MM.1S (cell line): ENCODE measurements at regions not wholly inside any gene's neighbourhood (a gene's known extent, or its start where the extent isn't known, plus 50 kb on each side); places are given as distances from the start of the nearest gene placed in this dataset.

ENCODE experiments used
- DNase-seq: peaks from one replicate; pipeline ENCODE4 v3.0.0-alpha.2; 2015
- H2AFZ ChIP-seq: fragments of 300-600 bp; sonication (generic); 2 replicates; pipeline ENCODE4 v1.6.0; 2016; ENCODE audit warnings: antibody characterized with exemption, low read length
- H3F3A ChIP-seq: fragments of 300-600 bp; sonication (generic); 2 replicates; pipeline ENCODE4 v1.6.1; 2016; ENCODE audit warnings: mild to moderate bottlenecking, antibody characterized with exemption, low read length, moderate library complexity, mixed read lengths; ENCODE audit not compliant: insufficient read depth
- H3K27ac ChIP-seq: fragments of 300-600 bp; sonication (generic); 2 replicates; pipeline ENCODE4 v1.5.1; 2016; ENCODE audit warnings: mild to moderate bottlenecking, low read length
- H3K27me3 ChIP-seq: fragments of 300-600 bp; sonication (generic); replicated peaks from 2 replicates; pipeline ENCODE4 v1.6.0; 2016; ENCODE audit warnings: low read length; ENCODE audit not compliant: insufficient read depth
- H3K36me3 ChIP-seq: fragments of 300-600 bp; sonication (generic); replicated peaks from 2 replicates; pipeline ENCODE4 v1.6.1; 2016; ENCODE audit warnings: mild to moderate bottlenecking, low read length, mixed read lengths; ENCODE audit not compliant: insufficient read depth
- H3K4me1 ChIP-seq: fragments of 300-600 bp; sonication (generic); 2 replicates; pipeline ENCODE4 v1.6.1; 2016; ENCODE audit warnings: low read length, mixed read lengths
- H3K4me2 ChIP-seq: fragments of 300-600 bp; sonication (generic); 2 replicates; pipeline ENCODE4 v1.6.0; 2016; ENCODE audit warnings: low read depth, low read length
- H3K4me3 ChIP-seq: fragments of 300-600 bp; sonication (generic); 2 replicates; pipeline ENCODE4 v1.5.1; 2016; ENCODE audit warnings: low read length, mixed read lengths
- H3K79me2 ChIP-seq: fragments of 300-600 bp; sonication (generic); 2 replicates; pipeline ENCODE4 v1.6.1; 2016; ENCODE audit warnings: mixed run types, low read length, mixed read lengths
- H3K9ac ChIP-seq: fragments of 300-600 bp; sonication (generic); 2 replicates; pipeline ENCODE4 v1.6.1; 2016; ENCODE audit warnings: low read length, mixed read lengths
- H3K9me2 ChIP-seq: fragments of 300-600 bp; sonication (generic); replicated peaks from 2 replicates; pipeline ENCODE4 v1.6.1; 2016; ENCODE audit warnings: mild to moderate bottlenecking, low read length, mixed read lengths; ENCODE audit not compliant: insufficient read depth
- H3K9me3 ChIP-seq: fragments of 300-600 bp; sonication (generic); replicated peaks from 2 replicates; pipeline ENCODE4 v1.6.1; 2016; ENCODE audit warnings: mild to moderate bottlenecking, low read length, mixed read lengths; ENCODE audit not compliant: insufficient read depth
- H4K20me1 ChIP-seq: fragments of 300-600 bp; sonication (generic); 2 replicates; pipeline ENCODE4 v1.6.1; 2016; ENCODE audit warnings: mild to moderate bottlenecking, low read length, moderate library complexity, mixed read lengths; ENCODE audit not compliant: insufficient read depth
- CTCF ChIP-seq: fragments of 300-600 bp; sonication (generic); IDR thresholded peaks from 2 replicates; pipeline ENCODE4 v1.5.1; 2016; ENCODE audit warnings: antibody characterized with exemption, low read length, mixed read lengths
- EZH2 ChIP-seq: fragments of 300-600 bp; sonication (generic); optimal IDR thresholded peaks from 2 replicates; pipeline ENCODE3; 2017; ENCODE audit warnings: low read depth, mild to moderate bottlenecking, antibody characterized with exemption, low read length, mixed read lengths
- EZH2phosphoT487 ChIP-seq: fragments of 300-600 bp; sonication (generic); IDR thresholded peaks from 2 replicates; pipeline ENCODE4 v1.6.1; 2018; ENCODE audit warnings: antibody characterized with exemption, low read length

- Histone ChIP-seq H3K9me3 (no peaks in the 10 kb centered on the region), H3K9me2 (no peaks in the 10 kb centered on the region), H3K27ac (no peak overlapping the region), H3K4me1 (no peaks in the 10 kb centered on the region), H3K4me2 (no peak overlapping the region), H3K4me3 (no peak overlapping the region), H3K79me2 (no peaks in the 10 kb centered on the region), H2AFZ (no peak overlapping the region), H3K27me3 (no peaks in the 10 kb centered on the region), H3F3A (no peaks in the 10 kb centered on the region), H4K20me1 (no peaks in the 10 kb centered on the region), H3K9ac (no peak overlapping the region), H3K36me3 (no peaks in the 10 kb centered on the region)
- DNase-seq: no peak
- TF ChIP-seq EZH2 (no peak), CTCF (no peak), EZH2phosphoT487 (no peak)
Measured at GRCh38 chr6:63493557-63493956, 78.7 kb upstream of the LOC128125822 start.

GRCh38 chr6:63496361-63496804 is 75.9 kb upstream of the LOC128125822 start:
- no peaks in the 10 kb centered on the region for H4K20me1 ChIP-seq
- no peaks in the 10 kb centered on the region for H3K27me3 ChIP-seq
- TF ChIP-seq EZH2phosphoT487: no peak
- no peak for TF ChIP-seq EZH2
- TF ChIP-seq CTCF: no peak
- no peaks in the 10 kb centered on the region for H3K36me3 ChIP-seq
- no peaks in the 10 kb centered on the region for H3K9me2 ChIP-seq
- no peak overlapping the region for H2AFZ ChIP-seq
- H3K4me1 ChIP-seq: no peaks in the 10 kb centered on the region
- no peaks in the 10 kb centered on the region for H3K79me2 ChIP-seq
- no peaks in the 10 kb centered on the region for H3F3A ChIP-seq
- no peak for DNase-seq
- H3K4me2 ChIP-seq: no peak overlapping the region
- no peak overlapping the region for H3K4me3 ChIP-seq
- H3K9me3 ChIP-seq: no peaks in the 10 kb centered on the region
- no peak overlapping the region for H3K27ac ChIP-seq
- no peak overlapping the region for H3K9ac ChIP-seq

- Histone ChIP-seq H3K9me3 (no peaks in the 10 kb centered on the region), H3K4me1 (no peaks in the 10 kb centered on the region), H3K27ac (no peak overlapping the region), H2AFZ (no peak overlapping the region), H3K36me3 (no peaks in the 10 kb centered on the region), H3K9me2 (no peaks in the 10 kb centered on the region), H3F3A (no peaks in the 10 kb centered on the region), H3K4me3 (no peak overlapping the region), H3K79me2 (no peaks in the 10 kb centered on the region), H3K27me3 (no peaks in the 10 kb centered on the region), H4K20me1 (no peaks in the 10 kb centered on the region), H3K4me2 (no peak overlapping the region), H3K9ac (no peak overlapping the region)
- no peak for DNase-seq
- TF ChIP-seq CTCF (no peak), EZH2 (no peak), EZH2phosphoT487 (no peak)
Measured at GRCh38 chr6:63502156-63502555, 70.1 kb upstream of the LOC128125822 start.
